GM10266 (cell line): ENCODE measurements at regions not wholly inside any gene's neighbourhood (a gene's known extent, or its start where the extent isn't known, plus 50 kb on each side); places are given as distances from the start of the nearest gene placed in this dataset.
"Not testable (repeated sequence)": the region's sequence is repeated elsewhere in the genome, so short reads cannot be mapped to it uniquely, and the experiment has no call there.

Source experiments
- DNase-seq: peaks from one replicate; pipeline ENCODE4 v3.0.0; 2012; ENCODE audit errors: extremely low spot score
- TF ChIP-seq, protein P1 (sequence below): IDR thresholded peaks from 2 replicates; pipeline ENCODE4 v1.5.1; 2012; ENCODE audit warnings: mild to moderate bottlenecking, low read depth; ENCODE audit not compliant: control insufficient read depth, insufficient read depth; ENCODE audit errors: missing control alignments

GRCh38 chr7:84780158-84781124, 406.4 kb downstream of the SEMA3D start:
- no peak for DNase-seq
- TF ChIP-seq, protein P1, sequence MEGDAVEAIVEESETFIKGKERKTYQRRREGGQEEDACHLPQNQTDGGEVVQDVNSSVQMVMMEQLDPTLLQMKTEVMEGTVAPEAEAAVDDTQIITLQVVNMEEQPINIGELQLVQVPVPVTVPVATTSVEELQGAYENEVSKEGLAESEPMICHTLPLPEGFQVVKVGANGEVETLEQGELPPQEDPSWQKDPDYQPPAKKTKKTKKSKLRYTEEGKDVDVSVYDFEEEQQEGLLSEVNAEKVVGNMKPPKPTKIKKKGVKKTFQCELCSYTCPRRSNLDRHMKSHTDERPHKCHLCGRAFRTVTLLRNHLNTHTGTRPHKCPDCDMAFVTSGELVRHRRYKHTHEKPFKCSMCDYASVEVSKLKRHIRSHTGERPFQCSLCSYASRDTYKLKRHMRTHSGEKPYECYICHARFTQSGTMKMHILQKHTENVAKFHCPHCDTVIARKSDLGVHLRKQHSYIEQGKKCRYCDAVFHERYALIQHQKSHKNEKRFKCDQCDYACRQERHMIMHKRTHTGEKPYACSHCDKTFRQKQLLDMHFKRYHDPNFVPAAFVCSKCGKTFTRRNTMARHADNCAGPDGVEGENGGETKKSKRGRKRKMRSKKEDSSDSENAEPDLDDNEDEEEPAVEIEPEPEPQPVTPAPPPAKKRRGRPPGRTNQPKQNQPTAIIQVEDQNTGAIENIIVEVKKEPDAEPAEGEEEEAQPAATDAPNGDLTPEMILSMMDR, result no peak

DNA sequence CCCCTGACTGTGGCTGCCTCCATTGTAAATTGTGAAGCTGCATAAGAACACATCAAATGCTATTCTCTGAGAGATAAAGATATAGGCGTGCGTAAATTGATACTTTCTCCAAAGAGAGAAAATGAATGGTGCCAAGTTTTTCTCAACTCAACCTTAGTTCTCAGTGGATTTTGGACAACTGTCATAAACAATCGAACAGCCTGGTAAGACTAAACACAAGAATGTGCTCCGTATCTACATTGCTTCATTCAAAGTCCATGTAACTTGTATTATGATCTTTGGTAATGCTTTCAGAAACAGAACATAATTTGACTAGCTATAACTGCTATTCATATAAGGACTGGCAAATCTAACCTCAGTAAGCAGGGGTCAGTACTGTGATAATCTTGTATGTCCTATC, 429.1 kb downstream of the SEMA3D start:
- no peak for DNase-seq
- TF ChIP-seq, protein P1, result no peak

- DNase-seq, result no peak
Measured at GRCh38 chr7:84746353-84746752, 440.5 kb downstream of the SEMA3D start.

DNA sequence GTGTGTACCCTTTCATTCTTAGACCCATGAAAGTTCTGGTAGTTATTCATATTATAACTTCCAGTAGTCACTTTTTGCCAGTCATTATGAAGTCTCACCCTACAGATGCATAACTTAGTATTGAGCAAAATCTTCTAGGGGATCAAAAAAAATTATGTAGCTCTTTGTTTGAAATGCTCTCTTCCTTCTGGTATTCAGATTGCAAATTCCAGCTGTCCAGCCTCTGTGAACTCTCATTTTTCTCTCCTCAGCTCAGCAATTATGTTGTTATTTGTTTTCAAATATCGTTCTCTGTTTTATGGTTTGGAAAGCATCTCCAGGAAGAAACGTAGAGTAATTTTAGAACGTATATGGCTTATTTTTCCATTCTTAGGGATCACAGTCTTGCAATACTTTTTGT, 442.5 kb downstream of the SEMA3D start:
- TF ChIP-seq, protein P1, result no peak
- DNase-seq, result no peak

More at GRCh38 chr7:84746353-84746752, 440.5 kb downstream of the SEMA3D start:
- TF ChIP-seq, protein P1, result no peak

GRCh38 chr7:84738583-84739150, 448.2 kb downstream of the SEMA3D start:
- TF ChIP-seq, protein P1, result no peak

GRCh38 chr7:84735677-84736076, 451.2 kb downstream of the SEMA3D start:
- TF ChIP-seq, protein P1, result no peak
- DNase-seq, result no peak

More at GRCh38 chr7:84738583-84739150, 448.2 kb downstream of the SEMA3D start:
- DNase-seq, result no peak

DNA sequence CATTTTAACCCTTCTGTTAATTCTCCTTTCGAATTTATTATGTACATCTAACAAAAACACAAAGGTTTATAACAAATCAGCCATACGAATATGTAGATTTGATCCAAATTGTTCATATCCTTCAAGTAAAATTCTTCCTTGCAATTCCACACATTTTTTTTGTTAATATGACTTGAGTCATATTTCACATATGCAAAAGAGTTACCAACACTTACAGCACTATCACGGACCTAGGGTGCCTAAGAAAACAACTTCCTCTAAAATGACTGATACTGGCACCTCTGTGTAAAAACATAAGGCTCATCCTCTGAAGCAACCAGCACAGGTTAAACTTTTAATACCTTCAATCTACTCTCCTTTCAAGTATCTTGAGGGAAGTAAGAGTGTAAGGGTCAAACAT, 451.8 kb downstream of the SEMA3D start:
- DNase-seq, result no peak
- TF ChIP-seq, protein P1, result no peak

DNA sequence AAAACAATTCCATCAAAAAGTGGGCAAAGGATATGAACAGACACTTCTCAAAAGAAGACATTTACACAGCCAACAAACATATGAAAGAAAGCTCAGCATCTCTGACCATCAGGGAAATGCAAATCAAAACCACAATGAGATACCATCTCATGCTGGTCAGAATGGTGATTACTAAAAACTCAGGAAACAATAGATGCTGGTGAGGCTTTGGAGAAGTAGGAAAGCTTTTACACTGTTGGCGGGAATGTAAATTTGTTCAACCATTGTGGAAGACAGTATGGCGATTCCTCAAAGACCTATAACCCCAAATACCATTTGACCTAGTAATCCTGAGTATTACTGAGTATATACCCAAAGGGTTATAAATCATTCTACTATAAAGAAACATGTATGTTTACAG, 452.9 kb downstream of the SEMA3D start:
- DNase-seq, result not testable (repeated sequence)

DNA sequence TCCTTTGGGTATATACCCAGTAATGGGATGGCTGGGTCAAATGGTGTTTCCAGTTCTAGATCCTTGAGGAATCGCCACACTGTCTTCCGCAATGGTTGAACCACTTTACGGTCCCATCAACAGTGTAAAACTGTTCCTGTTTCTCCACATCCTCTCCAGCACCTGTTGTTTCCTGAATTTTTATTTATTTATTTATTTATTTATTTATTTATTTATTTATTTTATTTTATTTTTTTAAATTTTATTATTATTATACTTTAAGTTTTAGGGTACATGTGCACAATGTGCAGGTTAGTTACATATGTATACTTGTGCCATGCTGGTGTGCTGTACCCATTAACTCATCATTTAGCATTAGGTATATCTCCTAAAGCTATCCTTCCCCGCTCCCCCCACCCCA, 456.0 kb downstream of the SEMA3D start:
- not testable (repeated sequence) for DNase-seq
